Islet precursor cell (in vitro differentiated cells): ENCODE measurements at regions not wholly inside any gene's neighbourhood (a gene's known extent, or its start where the extent isn't known, plus 50 kb on each side); places are given as distances from the start of the nearest gene placed in this dataset.

Experiments used
- DNase-seq: peaks from one replicate; pipeline ENCODE4 v3.0.0-alpha.2; 2018

GRCh38 chr11:62073061-62073460, 50.8 kb upstream of the INCENP start:
- no peak for DNase-seq

GRCh38 chr11:62071408-62071807, 52.4 kb upstream of the INCENP start:
- no peak for DNase-seq

- no peak for DNase-seq
Observed at GRCh38 chr11:62069986-62070919, 53.6 kb upstream of the INCENP start.

- DNase-seq, result no peak
Observed at GRCh38 chr11:62069374-62069773, 54.4 kb upstream of the INCENP start.

GRCh38 chr11:62068730-62069129, 55.1 kb upstream of the INCENP start:
- no peak for DNase-seq

GRCh38 chr11:62067741-62068140, 56.1 kb upstream of the INCENP start:
- no peak for DNase-seq

- peak; percentile 87 for DNase-seq
Observed at GRCh38 chr11:62064221-62064620, 59.6 kb upstream of the INCENP start.

- DNase-seq, result no peak
Observed at GRCh38 chr11:62062223-62062861, 61.5 kb upstream of the INCENP start.

GRCh38 chr11:62061356-62062222, 62.2 kb upstream of the INCENP start:
- no peak for DNase-seq

- no peak for DNase-seq
Observed at GRCh38 chr11:62057069-62057468, 66.7 kb upstream of the INCENP start.

GRCh38 chr11:62055970-62056369, 67.8 kb upstream of the INCENP start:
- DNase-seq, result no peak

GRCh38 chr11:62054484-62055121, 69.2 kb upstream of the INCENP start:
- DNase-seq, result peak; percentile 64

GRCh38 chr11:62054081-62054480, 69.7 kb upstream of the INCENP start:
- DNase-seq, result no peak

- no peak for DNase-seq
Observed at GRCh38 chr11:62050716-62051115, 73.1 kb upstream of the INCENP start.

GRCh38 chr11:62048100-62048499, 75.7 kb upstream of the INCENP start:
- DNase-seq, result peak; percentile 67

- no peak for DNase-seq
Observed at GRCh38 chr11:62046568-62047100, 77.2 kb upstream of the INCENP start.

- peak; percentile 74 for DNase-seq
Observed at GRCh38 chr11:62044639-62045121, 77.2 kb upstream of the FTH1 start.

- DNase-seq, result no peak
Observed at GRCh38 chr11:62035293-62035692, 67.9 kb upstream of the FTH1 start.

GRCh38 chr11:62034036-62034338, 66.6 kb upstream of the FTH1 start:
- no peak for DNase-seq

- DNase-seq, result no peak
Observed at GRCh38 chr11:62033191-62034035, 66.0 kb upstream of the FTH1 start.

GRCh38 chr11:62030071-62030684, 62.7 kb upstream of the FTH1 start:
- no peak for DNase-seq
